Activated naive CD8-positive, alpha-beta T cell treated with anti-CD3 and anti-CD28 coated beads, Interleukin-2, amount 50 U/mL, for 24 hours (primary cell): ENCODE measurements at regions not wholly inside any gene's neighbourhood (a gene's known extent, or its start where the extent isn't known, plus 50 kb on each side); places are given as distances from the start of the nearest gene placed in this dataset.

Experiments
- ATAC-seq: fragments of 150-1000 bp; cut with Tn5 transposase; one replicate; pipeline ENCODE4 v1.10.0; 2021
- DNase-seq: peaks from one replicate; pipeline ENCODE4 v3.0.0; 2021
- H3K27ac Mint-ChIP-seq: one replicate; pipeline ENCODE4 v1.8.0; 2021; ENCODE audit warnings: mild to moderate bottlenecking, mixed read lengths
- H3K27me3 Mint-ChIP-seq: one replicate; pipeline ENCODE4 v1.8.0; 2021; ENCODE audit warnings: mixed read lengths
- H3K36me3 Mint-ChIP-seq: one replicate; pipeline ENCODE4 v1.8.0; 2021; ENCODE audit warnings: low read depth, mixed read lengths
- H3K4me1 Mint-ChIP-seq: one replicate; pipeline ENCODE4 v1.8.0; 2021; ENCODE audit warnings: mixed read lengths
- H3K4me3 Mint-ChIP-seq: one replicate; pipeline ENCODE4 v1.8.0; 2021; ENCODE audit warnings: mild to moderate bottlenecking, moderate library complexity, mixed read lengths
- H3K9me3 Mint-ChIP-seq: one replicate; pipeline ENCODE4 v1.8.0; 2021; ENCODE audit warnings: mixed read lengths

GRCh38 chr4:151459375-151459774, 50.4 kb downstream of the FHIP1A start:
- H3K9me3 Mint-ChIP-seq = no peaks in the 10 kb centered on the region
- ATAC-seq (no peak), DNase-seq (no peak)
- no peaks in the 10 kb centered on the region for H3K36me3 Mint-ChIP-seq
- peaks cover 2% of the 10 kb centered on the region for H3K27me3 Mint-ChIP-seq
- no peaks in the 10 kb centered on the region for H3K4me1 Mint-ChIP-seq
- H3K4me3 Mint-ChIP-seq = no peak overlapping the region
- no peak overlapping the region for H3K27ac Mint-ChIP-seq

DNA sequence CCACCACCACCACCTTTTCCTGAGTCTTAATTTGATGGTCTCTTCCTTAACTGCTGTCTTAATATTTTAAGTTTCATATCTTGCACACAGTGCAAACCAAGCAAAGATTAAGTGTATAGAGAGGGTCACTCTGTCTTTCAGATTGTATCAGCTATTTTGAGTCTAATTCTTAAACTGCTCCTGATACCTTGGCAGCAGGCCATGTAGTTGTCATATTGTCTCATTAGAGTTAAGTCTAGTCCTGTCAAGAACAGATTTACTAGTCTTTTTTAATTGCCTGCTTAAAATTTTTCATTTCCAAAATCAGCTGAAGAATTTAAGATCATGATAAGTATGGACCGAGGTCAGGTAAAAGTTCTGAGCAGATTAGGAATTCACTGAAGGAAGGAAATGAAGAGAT, 51.5 kb downstream of the FHIP1A start:
- Mint-ChIP-seq H3K36me3 (no peaks in the 10 kb centered on the region), H3K27me3 (peaks cover 2% of the 10 kb centered on the region), H3K9me3 (no peaks in the 10 kb centered on the region), H3K4me3 (no peak overlapping the region), H3K27ac (no peak overlapping the region), H3K4me1 (no peaks in the 10 kb centered on the region)
- ATAC-seq (no peak), DNase-seq (no peak)

DNA sequence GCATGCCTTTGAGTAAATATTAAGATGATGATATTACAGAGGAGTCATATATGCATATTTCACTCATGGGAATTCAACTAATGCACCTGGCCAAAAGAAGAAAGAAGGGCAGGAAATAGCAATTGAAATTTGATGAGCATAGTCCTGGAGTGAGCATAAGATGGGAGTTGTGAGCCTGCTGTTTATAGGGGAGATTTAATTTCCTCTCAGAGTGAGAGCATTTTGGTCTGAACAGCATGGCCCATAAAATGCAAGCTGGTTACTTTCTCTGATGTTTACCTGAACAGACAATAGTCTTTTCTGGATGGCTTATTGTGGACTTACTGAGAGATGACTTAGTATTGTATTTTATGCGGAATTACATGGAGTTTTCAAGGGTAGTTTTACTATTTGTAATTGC, 53.6 kb downstream of the FHIP1A start:
- H3K9me3 Mint-ChIP-seq = no peaks in the 10 kb centered on the region
- no peaks in the 10 kb centered on the region for H3K4me1 Mint-ChIP-seq
- H3K27ac Mint-ChIP-seq = no peak overlapping the region
- H3K27me3 Mint-ChIP-seq = peaks cover 7% of the 10 kb centered on the region
- ATAC-seq (no peak), DNase-seq (no peak)
- no peaks in the 10 kb centered on the region for H3K36me3 Mint-ChIP-seq
- no peak overlapping the region for H3K4me3 Mint-ChIP-seq

- DNase-seq = no peak
- Mint-ChIP-seq H3K27ac (no peak overlapping the region), H3K27me3 (peaks cover 8% of the 10 kb centered on the region), H3K4me3 (no peak overlapping the region), H3K9me3 (no peaks in the 10 kb centered on the region), H3K36me3 (no peaks in the 10 kb centered on the region), H3K4me1 (no peaks in the 10 kb centered on the region)
- ATAC-seq = no peak
These were observed 60.0 kb downstream of the FHIP1A start for GRCh38 chr4:151468715-151469696.

- Mint-ChIP-seq H3K4me1 (no peaks in the 10 kb centered on the region), H3K27ac (no peak overlapping the region), H3K27me3 (peaks cover 8% of the 10 kb centered on the region), H3K4me3 (no peak overlapping the region), H3K36me3 (no peaks in the 10 kb centered on the region), H3K9me3 (no peaks in the 10 kb centered on the region)
- ATAC-seq = no peak
- DNase-seq = no peak
These were observed 61.0 kb downstream of the FHIP1A start for GRCh38 chr4:151469970-151470369.

GRCh38 chr4:151471728-151472127, 62.8 kb downstream of the FHIP1A start:
- H3K27ac Mint-ChIP-seq = no peak overlapping the region

DNA sequence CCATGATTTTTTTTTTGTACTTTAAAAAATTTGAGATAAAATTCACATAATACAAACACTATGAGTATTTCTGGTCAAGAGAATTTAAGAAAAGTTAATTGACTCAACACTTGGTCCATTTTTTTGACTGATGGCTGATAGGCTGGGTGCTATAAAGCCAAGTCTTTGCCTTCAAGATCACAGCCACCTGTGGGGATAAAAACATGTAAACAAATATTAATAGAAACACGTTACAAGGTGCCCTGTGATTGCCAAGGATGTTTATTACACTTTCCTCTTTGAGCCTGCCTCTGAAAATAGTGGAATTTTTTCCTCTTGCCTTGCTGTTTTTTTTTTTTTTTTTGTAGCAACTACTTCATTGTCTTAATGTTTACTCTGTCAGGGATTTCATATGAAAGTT, 63.3 kb downstream of the FHIP1A start:
- no peak for DNase-seq
- H3K9me3 Mint-ChIP-seq = no peaks in the 10 kb centered on the region
- H3K27ac Mint-ChIP-seq = no peak overlapping the region
- no peaks in the 10 kb centered on the region for H3K4me1 Mint-ChIP-seq
- no peak for ATAC-seq
- no peaks in the 10 kb centered on the region for H3K36me3 Mint-ChIP-seq
- peaks cover 10% of the 10 kb centered on the region for H3K27me3 Mint-ChIP-seq
- H3K4me3 Mint-ChIP-seq = no peak overlapping the region

More at GRCh38 chr4:151471728-151472127, 62.8 kb downstream of the FHIP1A start:
- H3K9me3 Mint-ChIP-seq = no peaks in the 10 kb centered on the region
- H3K36me3 Mint-ChIP-seq = no peaks in the 10 kb centered on the region
- H3K27me3 Mint-ChIP-seq = peaks cover 12% of the 10 kb centered on the region
- ATAC-seq (no peak), DNase-seq (no peak)
- no peak overlapping the region for H3K4me3 Mint-ChIP-seq
- no peaks in the 10 kb centered on the region for H3K4me1 Mint-ChIP-seq

DNA sequence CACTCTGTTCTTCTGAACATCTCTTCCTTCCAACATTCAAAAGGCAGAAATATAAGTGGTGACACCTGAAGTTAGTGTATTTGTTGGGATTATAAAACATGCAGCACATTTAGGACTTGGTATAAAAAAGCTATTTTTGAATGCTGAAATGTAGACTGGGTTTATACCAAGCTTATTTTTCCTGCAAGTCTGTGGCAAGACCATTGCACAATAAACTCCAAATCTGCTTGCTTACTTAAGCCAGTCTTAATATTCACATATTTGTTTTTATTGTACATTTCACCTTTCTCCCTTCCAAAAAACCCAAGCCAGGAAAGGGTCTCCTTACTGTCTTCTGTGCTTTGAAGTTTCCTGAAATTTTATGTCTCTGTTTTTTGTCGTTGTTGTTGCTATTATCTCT, 63.7 kb downstream of the FHIP1A start:
- Mint-ChIP-seq H3K4me1 (no peaks in the 10 kb centered on the region), H3K27me3 (peaks cover 7% of the 10 kb centered on the region), H3K4me3 (no peak overlapping the region), H3K36me3 (no peaks in the 10 kb centered on the region), H3K27ac (no peak overlapping the region), H3K9me3 (no peaks in the 10 kb centered on the region)
- DNase-seq (no peak), ATAC-seq (no peak)

GRCh38 chr4:151473521-151474097, 64.6 kb downstream of the FHIP1A start:
- ATAC-seq = no peak
- Mint-ChIP-seq H3K27ac (no peak overlapping the region), H3K36me3 (no peaks in the 10 kb centered on the region)

DNA sequence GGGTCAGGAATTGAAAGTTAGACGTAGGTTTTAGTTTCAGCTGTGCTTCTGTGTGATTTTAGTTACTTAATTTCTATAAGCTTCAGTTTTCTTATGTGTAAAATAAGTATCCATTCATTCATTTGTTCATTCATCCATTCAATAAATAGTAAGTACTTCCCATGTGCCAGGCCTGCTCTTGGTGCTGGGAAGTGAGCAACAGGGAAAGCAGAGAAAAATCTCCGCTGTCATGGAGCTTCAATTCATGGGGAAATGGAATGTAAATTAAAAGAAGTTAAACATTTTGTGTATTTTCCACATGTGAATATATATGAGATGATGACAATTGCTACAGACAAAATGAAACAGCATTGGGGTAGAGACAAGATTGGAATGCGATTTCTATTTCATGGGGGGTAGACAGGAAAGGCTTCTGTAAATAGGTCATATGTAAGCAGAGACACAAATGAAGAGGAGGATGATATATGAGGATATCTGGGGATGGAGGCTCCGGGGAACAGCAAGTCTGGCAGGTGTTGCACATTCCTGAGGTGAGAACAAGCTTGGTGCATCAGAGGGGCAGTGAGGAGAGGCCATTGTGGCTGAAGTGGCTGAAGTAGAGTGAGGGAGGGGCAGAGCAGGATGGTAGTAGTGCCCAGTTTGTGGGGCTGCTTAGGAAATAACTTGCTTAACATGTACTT, 66.2 kb downstream of the FHIP1A start:
- H3K4me1 Mint-ChIP-seq = no peaks in the 10 kb centered on the region
- no peaks in the 10 kb centered on the region for H3K9me3 Mint-ChIP-seq
- no peak overlapping the region for H3K27ac Mint-ChIP-seq
- DNase-seq (no peak), ATAC-seq (no peak)
- peaks cover 8% of the 10 kb centered on the region for H3K27me3 Mint-ChIP-seq
- H3K36me3 Mint-ChIP-seq = no peaks in the 10 kb centered on the region
- no peak overlapping the region for H3K4me3 Mint-ChIP-seq

More at GRCh38 chr4:151473521-151474097, 64.6 kb downstream of the FHIP1A start:
- H3K27me3 Mint-ChIP-seq = peaks cover 7% of the 10 kb centered on the region
- no peaks in the 10 kb centered on the region for H3K4me1 Mint-ChIP-seq
- no peak overlapping the region for H3K4me3 Mint-ChIP-seq
- no peak for DNase-seq
- no peaks in the 10 kb centered on the region for H3K9me3 Mint-ChIP-seq

- no peak for DNase-seq
- no peaks in the 10 kb centered on the region for H3K9me3 Mint-ChIP-seq
- peaks cover 14% of the 10 kb centered on the region for H3K27me3 Mint-ChIP-seq
- no peaks in the 10 kb centered on the region for H3K4me1 Mint-ChIP-seq
- no peaks in the 10 kb centered on the region for H3K36me3 Mint-ChIP-seq
- no peak overlapping the region for H3K27ac Mint-ChIP-seq
- no peak for ATAC-seq
- H3K4me3 Mint-ChIP-seq = no peak overlapping the region
These were observed 72.8 kb downstream of the FHIP1A start for GRCh38 chr4:151481813-151482212.

GRCh38 chr4:151484396-151485102, 75.6 kb downstream of the FHIP1A start:
- ATAC-seq (no peak), DNase-seq (no peak)
- no peak overlapping the region for H3K4me3 Mint-ChIP-seq
- H3K27me3 Mint-ChIP-seq = peaks cover 19% of the 10 kb centered on the region
- H3K27ac Mint-ChIP-seq = no peak overlapping the region
- H3K36me3 Mint-ChIP-seq = no peaks in the 10 kb centered on the region
- H3K4me1 Mint-ChIP-seq = no peaks in the 10 kb centered on the region
- no peaks in the 10 kb centered on the region for H3K9me3 Mint-ChIP-seq

DNA sequence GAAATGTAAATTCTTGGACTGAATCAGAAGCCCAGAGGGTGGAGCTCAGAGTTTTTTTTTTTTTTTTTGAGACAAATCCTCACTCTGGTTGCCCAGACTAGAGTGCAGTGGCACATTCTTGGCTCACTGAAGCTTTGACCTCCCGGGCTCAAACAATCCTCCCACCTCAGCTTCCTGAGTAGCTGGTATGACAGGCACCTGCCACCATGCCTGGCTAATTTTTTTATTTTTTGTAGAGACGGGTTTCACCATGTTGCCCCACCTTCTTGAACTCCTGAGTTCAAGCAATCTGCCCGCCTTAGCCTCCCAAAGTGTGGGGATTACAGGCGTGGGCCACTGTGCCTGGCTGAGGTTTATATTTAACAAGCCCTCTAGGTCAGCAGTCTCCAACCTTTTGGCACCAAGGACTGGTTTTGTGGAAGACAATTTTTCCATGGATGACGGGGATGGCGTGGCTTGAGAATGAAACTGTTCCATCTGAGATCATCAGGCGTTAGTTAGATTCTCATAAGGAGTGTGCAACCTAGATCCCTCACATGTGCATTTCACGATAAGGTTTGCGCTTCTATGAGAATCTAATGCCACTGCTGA, 76.7 kb downstream of the FHIP1A start:
- H3K36me3 Mint-ChIP-seq = no peaks in the 10 kb centered on the region
- H3K27me3 Mint-ChIP-seq = peaks cover 15% of the 10 kb centered on the region
- H3K4me3 Mint-ChIP-seq = no peak overlapping the region
- DNase-seq (no peak), ATAC-seq (no peak)
- H3K9me3 Mint-ChIP-seq = peaks cover 6% of the 10 kb centered on the region
- H3K4me1 Mint-ChIP-seq = no peaks in the 10 kb centered on the region
- no peak overlapping the region for H3K27ac Mint-ChIP-seq

GRCh38 chr4:151486168-151486567, 77.2 kb downstream of the FHIP1A start:
- no peaks in the 10 kb centered on the region for H3K36me3 Mint-ChIP-seq
- H3K27me3 Mint-ChIP-seq = peaks cover 15% of the 10 kb centered on the region
- H3K9me3 Mint-ChIP-seq = peaks cover 10% of the 10 kb centered on the region

More at GRCh38 chr4:151486168-151486567, 77.2 kb downstream of the FHIP1A start:
- DNase-seq = no peak
- no peak for ATAC-seq
- Mint-ChIP-seq H3K27ac (no peak overlapping the region), H3K4me3 (no peak overlapping the region), H3K4me1 (no peaks in the 10 kb centered on the region)
